PC-9 (cell line): ENCODE measurements at regions not wholly inside any gene's neighbourhood (a gene's known extent, or its start where the extent isn't known, plus 50 kb on each side); places are given as distances from the start of the nearest gene placed in this dataset.

Source experiments
- EZH2 ChIP-seq: fragments of 200-600 bp; sonication (generic); IDR thresholded peaks from 2 replicates; pipeline ENCODE4 v1.8.0; 2017; ENCODE audit warnings: antibody characterized with exemption, low read depth
- TF ChIP-seq, protein P1 (sequence below): fragments of 200-600 bp; sonication (generic); conservative IDR thresholded peaks from 2 replicates; pipeline ENCODE4 v1.6.1; 2017; ENCODE audit warnings: mixed run types, antibody characterized with exemption, mild to moderate bottlenecking, moderate library complexity

DNA sequence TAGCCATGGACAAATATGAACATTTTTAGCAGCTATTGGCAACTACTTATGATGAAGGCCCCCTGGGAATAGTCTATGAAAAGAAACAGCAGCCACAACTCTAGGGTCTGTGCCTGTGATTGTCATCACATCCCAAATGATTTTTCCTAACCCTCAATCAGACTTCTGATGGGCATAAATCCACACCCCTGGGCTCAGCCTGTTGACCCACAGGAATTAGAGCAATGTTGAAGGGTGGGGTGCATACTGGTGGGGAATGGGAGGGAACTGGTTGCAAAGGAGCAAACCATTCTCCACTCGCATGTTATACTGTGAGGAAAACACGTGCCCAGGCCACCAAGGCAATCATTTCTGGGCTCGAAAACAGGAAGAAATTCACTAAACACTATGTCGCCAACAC is 106.5 kb upstream of the CTNNB1 start:
- TF ChIP-seq, protein P1, sequence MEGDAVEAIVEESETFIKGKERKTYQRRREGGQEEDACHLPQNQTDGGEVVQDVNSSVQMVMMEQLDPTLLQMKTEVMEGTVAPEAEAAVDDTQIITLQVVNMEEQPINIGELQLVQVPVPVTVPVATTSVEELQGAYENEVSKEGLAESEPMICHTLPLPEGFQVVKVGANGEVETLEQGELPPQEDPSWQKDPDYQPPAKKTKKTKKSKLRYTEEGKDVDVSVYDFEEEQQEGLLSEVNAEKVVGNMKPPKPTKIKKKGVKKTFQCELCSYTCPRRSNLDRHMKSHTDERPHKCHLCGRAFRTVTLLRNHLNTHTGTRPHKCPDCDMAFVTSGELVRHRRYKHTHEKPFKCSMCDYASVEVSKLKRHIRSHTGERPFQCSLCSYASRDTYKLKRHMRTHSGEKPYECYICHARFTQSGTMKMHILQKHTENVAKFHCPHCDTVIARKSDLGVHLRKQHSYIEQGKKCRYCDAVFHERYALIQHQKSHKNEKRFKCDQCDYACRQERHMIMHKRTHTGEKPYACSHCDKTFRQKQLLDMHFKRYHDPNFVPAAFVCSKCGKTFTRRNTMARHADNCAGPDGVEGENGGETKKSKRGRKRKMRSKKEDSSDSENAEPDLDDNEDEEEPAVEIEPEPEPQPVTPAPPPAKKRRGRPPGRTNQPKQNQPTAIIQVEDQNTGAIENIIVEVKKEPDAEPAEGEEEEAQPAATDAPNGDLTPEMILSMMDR: no peak
- TF ChIP-seq EZH2: no peak
